ENCODE measurements at regions not wholly inside any gene's neighbourhood (a gene's known extent, or its start where the extent isn't known, plus 50 kb on each side); places are given as distances from the start of the nearest gene placed in this dataset.
"Not testable (repeated sequence)": the region's sequence is repeated elsewhere in the genome, so short reads cannot be mapped to it uniquely, and the experiment has no call there.

DNA sequence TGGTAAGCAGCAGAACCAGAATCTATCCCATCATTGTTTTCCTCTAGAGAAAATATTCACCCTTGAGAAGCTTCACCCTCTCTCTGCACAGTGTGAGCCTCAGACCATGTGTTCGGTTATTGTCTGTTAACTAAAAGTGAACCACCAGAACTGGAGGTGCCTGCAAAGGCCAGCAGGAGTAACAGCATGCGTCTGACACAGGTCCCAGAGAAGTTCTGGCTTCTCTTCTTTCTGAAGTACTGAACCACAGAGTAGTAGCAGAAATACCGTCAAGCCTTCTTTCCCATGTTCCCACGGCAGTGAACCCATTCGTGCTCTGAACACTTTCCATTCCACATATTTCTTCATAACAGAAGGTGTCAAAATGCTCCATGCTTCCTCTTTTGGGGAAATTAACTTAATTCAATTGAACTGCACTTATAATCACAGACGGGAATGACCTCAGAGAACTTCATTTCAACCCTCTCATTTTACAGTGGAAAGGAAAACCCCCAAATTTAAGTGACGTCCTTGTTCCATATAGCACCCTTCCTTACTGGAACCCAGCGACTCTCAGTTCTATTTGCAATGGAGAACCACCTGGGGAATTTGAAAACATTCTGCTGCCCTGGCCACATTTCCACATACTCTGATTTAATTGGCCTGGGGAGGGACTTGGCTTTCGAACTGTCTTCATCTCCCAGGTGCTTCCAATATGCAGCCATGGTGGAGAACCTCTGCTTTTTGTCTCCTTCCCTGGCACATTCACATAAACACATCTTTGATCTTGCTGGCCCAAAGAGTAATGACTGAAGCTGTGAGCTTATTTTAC lies 519.1 kb downstream of the RNF144A start:
- DNase-seq, result no peak

DNA sequence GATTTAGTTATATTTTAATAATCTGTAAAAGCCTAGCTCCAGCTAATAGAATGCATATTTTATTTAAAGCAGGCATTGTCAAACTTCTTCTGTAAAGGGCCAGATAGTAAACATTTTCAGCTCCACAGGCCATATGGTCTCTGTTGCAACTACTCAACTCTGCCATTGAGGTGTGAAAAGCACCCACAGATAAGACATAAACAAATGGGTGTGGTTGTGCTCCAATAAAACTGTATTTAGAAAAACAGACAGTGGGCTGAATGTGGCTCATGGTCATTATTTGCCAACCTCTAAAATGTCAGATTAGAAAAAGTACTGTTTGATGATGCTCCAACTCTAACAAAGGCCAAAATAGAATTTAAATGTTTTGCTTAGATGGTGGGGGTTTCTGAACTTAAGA lies 519.9 kb downstream of the RNF144A start:
- DNase-seq, result no peak

GRCh38 chr2:7437716-7438632 lies 520.8 kb downstream of the RNF144A start:
- no peak for DNase-seq

DNA sequence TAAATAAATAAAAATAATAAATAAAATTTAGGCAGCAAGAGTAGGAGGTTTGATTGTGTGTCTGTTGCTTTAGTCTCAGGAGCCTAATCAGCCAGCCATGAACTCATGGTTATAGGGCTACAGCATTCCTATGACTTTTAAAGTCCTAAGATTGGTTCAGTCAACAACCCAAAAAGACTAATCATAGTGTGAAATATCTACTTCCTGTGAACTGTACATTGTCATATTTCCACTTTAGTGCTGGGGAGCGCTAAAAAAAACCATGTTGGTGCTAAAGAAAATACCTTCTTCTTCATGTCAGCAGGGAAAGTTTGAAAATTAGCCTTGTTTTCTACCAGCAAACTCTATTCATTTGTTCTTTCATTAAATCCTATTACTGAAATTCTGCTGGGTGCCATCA lies 521.6 kb downstream of the RNF144A start:
- no peak for DNase-seq

GRCh38 chr2:7440977-7441376 lies 523.8 kb downstream of the RNF144A start:
- no peak for DNase-seq

GRCh38 chr2:7441841-7442240 lies 524.6 kb downstream of the RNF144A start:
- not testable (repeated sequence) for DNase-seq

GRCh38 chr2:7444626-7445025 lies 527.4 kb downstream of the RNF144A start:
- no peak for DNase-seq

DNA sequence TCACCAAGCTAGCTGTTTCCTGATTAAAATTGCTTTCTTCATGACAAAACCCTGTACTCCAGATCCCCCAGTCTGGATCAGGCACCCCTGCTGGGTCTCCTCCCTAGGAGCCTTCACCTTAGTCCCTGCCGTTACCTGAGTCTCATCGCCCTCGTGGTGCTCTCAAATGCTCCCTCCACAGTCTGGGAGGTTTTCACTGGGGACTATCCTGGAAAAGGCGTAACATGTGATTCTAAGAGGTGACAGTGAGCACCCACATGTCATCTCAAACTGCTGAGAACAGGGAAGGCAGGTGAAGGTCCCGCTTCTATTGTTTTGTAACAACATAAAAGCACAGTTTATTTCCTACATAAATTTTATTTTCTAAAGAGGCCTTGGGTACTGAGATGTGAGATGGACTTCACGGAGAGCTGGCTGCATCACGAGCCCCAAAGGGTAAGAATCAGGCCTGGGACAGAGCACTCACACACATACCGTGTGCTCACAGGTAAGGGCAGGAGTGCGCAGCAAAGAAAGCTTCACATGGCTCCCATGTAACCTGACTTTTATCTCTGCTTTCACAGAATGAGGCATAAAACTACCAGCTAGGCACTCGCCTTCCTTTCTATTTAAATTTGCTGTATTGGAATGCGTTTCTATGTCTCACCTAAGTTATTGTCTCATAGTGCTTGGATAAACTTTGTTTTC lies 531.5 kb downstream of the RNF144A start:
- DNase-seq, result no peak

DNA sequence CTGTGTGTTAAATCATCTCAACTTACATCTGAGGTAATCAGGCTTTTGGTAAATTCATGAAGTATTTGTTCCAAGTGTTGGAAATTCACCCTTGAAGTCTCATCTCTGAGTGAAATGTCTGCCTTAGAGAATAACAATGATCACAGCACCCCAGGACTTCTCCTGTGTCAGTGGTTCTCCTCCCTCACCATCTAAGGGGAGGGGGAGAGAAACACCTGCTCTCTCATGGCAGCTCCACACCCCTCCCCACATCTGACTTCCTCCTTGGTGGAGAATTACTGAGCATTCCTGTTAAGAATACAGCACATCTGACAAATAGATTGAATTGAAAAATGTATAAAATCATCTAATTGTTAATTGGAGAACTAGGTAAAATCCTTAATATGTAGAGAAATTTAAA lies 532.1 kb downstream of the RNF144A start:
- DNase-seq, result no peak

DNA sequence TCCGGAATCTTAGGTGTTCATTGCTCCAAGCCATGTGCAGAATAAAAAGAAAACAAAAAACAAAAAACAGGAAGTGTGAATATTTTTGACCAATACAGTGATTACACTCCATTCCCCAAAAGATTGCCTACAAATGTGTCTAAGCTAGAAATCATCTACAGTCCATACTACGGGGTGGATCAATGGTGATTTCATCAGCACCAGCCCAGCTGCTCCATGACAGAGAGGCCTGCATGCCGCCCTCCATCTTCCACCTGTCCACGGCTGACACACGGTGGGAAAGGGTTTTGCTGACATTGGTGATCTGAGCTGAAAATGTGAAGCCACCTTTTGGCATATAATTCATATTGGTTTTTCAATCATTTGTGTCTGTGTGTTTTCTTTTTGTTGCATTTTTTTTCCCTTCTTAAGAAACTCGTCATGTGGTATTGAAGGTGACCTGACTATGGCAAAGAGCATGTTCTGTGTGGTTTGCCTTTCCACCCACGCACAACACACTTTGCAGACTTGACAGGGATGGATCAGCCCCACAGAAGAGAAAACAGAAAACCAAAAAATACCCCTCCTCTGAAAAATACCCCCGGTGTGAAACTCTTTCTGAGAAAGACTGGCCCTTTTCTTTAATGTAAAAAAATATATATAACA lies 533.1 kb downstream of the RNF144A start:
- no peak for DNase-seq

- DNase-seq, result no peak
Measured at GRCh38 chr2:7450833-7451190, 533.6 kb downstream of the RNF144A start.

DNA sequence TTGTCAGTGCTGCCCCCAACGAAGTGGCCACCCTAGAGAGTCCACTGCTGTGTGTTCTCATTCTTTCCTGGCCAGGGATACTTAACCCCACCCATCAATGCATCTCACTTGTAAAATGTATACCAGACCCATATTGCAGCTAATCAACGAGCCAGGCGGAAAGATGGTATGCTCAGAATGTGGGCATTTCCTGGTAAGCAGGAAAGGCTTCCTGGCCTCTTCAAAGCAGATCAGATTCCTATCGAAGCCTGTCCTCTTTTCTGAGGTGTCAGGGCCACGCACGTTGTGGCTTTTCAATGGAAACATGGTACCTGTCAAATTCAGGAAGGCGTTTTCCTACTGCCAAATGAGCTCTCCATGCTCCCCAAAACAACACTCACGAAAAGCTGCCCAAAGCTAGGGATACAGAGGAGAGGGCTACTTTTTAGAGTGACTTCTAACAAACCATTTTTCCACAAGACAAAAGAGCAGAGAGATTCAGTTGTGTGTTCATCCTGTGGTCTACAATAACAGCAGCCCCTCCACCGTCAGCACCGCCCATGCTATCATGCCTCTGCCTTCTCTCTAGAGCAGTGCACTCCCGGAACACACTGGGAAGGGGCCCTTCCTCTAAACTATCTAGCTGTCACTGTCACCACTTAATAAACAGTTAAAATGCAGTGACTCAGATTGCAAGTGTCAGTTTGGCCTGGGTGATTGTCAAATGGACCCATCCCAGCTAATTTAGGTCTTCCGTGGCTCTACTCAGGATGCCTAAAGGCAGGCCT lies 535.1 kb downstream of the RNF144A start:
- DNase-seq, result no peak

DNA sequence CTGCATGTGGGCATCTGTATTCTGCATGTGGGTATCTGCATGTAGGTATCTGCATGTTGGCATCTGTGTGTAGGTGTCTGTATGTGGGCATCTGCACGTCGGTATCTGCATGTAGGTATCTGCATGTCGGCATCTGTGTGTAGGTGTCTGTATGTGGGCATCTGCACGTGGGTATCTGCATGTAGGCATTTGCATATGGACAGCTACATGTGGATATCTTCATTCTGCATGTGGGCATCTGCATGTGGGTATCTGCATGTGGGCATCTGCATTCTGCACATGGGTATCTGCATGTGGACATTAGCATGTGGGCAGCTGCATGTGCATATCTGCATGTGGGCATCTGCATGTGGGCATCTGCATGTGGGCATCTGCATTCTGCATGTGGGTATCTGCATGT lies 537.4 kb downstream of the RNF144A start:
- no peak for DNase-seq

DNA sequence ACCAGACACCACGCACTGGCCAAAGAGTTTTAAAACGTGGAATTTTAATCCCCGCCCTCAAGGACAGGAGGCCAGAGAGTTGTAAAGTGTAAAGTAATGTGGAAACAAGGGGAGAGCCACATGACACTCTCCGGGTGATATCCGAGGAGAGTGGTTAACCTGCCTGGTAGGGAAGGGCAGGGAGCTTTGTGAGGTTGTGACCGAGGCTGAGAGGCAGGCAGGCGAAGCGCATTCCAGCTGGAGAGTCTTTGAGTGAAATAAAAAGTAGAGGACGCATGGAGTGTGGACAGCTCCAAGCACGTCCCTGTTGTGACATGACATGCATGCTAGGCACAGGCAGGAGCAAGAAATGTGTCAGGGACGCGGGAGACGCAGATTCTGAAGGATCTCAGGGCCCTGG lies 539.5 kb downstream of the RNF144A start:
- DNase-seq, result no peak

DNA sequence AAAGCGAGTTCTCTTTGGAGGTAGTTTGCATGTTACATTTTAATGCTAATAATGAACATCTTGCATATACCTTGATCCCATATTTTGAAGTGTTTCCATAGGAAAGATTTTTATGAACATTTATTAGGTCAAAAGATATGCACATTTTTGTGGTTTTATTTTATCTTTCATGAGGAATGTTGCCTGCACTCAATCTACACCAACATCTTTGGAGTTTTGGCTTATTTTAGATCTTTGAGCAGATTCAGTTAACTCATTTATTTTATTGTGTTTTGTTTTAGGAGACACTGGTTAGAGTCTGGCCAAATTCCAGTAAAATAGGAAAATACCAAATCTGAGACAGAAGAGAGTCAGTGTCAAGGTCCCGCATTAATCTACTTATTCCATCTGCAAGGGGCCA lies 540.9 kb downstream of the RNF144A start:
- DNase-seq, result no peak

DNA sequence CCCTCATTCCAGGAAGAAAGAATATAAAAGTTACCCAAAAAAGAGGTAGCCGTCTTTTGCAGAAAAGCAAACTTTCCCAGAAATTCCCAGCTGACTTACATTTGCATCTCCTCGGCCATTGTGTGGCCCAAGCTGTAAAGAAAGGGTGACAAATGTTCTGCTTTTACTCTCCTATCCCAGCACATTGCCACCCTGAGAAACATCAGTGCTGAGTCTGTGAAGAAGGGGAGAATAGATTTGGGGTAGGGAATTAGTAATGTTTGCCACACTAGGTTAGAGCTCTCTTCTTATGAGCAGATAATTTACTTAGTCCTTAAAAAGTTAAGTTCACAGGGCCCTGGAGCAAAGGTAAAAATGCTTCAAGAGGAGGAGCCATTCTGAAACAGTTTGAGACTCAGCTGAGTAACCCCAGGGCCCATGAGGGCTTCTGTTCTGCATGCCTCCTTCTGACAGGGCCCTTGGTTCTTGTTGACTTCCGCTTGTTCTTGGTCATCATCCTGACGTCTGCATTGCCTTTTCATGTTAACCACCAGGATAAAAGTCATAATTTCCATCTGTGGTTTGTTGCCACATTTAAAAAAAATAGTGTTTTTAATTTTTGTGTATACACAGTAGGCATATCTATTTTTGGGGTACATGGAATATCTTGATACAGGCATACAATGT lies 550.7 kb downstream of the RNF144A start:
- no peak for DNase-seq

- DNase-seq, result no peak
Measured at GRCh38 chr2:7468448-7468828, 551.2 kb downstream of the RNF144A start.

DNA sequence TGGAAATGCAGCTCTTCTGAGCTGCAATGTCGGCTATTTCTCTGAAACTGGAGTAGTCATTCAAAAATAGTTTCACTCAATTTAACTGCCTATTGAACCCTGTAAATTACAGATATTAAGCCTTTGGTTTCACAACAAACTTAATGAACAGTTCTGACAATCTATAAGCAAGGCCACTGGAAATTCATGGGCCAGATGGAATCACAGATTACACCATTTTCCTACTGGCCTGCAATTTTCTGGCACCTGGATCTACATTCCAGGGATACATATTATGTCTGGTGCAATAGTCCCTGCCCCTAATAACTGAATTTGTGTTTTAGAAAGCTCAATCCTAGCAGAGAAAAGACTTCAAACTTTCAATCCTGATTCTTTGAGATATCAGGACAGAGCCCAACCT lies 551.7 kb downstream of the RNF144A start:
- no peak for DNase-seq

DNA sequence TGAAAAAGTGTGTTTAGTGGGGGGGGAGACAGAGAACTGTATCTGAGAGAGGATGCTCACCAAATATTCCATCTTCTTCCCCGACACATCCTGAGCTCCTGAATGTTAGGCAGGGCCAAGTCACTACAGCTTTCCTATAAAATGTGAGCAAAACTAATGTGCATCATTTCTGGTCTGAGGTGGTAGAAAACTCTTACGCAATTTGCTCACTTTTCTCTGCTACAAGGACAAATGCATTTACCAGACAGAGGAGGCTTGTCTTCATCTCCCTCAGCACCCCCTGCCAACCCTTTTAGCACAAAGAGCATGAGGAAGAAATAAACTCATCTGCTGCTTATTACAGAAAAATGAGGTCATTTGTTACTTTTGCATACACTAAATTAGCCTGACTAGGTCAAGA lies 554.0 kb downstream of the RNF144A start:
- no peak for DNase-seq

DNA sequence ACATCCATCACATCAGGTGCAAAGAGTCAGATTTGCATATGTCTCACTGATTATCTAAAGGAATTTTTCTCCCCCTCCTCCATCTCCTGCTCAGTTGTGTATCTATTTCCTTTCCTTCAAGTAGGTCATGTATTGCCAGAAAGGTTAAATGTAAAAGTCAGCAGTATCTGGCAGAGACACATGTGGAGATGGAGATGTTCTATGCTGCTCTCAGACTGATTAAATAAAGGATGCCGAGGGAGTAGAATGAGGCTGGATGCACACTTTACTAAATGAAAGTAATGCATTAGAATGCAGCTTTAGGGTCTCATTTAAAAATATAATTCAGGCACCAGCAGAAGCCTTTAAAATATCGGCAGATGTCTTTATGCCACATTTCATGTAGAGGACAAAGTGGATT lies 555.3 kb downstream of the RNF144A start:
- DNase-seq, result no peak

DNA sequence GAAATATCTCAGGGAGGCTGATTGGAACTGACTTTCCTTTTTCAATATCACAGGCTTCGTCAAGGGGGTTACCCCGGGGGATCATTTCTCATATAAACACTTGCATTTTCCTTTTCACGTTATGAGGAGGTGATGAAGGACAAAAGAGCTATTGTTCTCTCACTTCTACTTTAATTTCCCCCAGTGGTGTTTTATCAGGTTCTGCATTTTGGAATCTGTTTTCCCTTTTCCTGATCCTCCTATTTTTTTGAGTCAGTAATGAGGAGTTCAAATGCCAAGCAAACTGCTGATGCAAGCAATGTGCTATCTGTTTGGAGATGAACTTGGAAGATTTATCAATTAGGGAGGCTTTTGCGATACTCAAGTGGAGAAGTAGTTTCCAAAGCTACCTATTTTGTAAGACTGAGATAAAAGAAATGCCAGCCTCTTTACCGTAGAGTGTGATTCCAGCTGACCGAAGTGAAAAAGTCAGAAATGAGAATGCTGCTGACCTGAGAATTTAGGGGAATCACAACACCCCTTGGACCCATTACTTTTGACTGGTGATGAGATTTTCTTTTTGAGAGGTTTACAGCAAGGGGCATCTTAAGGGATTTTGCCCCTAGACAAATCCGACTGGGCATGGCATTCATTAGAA lies 556.0 kb downstream of the RNF144A start:
- DNase-seq, result no peak

All from NCI-H510A (cell line).